ENCODE measurements at regions not wholly inside any gene's neighbourhood (a gene's known extent, or its start where the extent isn't known, plus 50 kb on each side); places are given as distances from the start of the nearest gene placed in this dataset.
"Not testable (repeated sequence)": the region's sequence is repeated elsewhere in the genome, so short reads cannot be mapped to it uniquely, and the experiment has no call there.

GRCh38 chr10:31679936-31680335 is 248.7 kb downstream of the ARHGAP12 start:
- no peak for DNase-seq

GRCh38 chr10:31678575-31679516 is 249.8 kb downstream of the ARHGAP12 start:
- no peak for DNase-seq

GRCh38 chr10:31678139-31678536 is 250.5 kb downstream of the ARHGAP12 start:
- DNase-seq = no peak

- DNase-seq = no peak
These were observed 251.2 kb downstream of the ARHGAP12 start for GRCh38 chr10:31677195-31678138.

GRCh38 chr10:31675726-31676125 is 252.9 kb downstream of the ARHGAP12 start:
- DNase-seq = no peak

GRCh38 chr10:31669357-31669756 is 259.3 kb downstream of the ARHGAP12 start:
- no peak for DNase-seq

GRCh38 chr10:31668326-31668725 is 260.3 kb downstream of the ARHGAP12 start:
- no peak for DNase-seq

- not testable (repeated sequence) for DNase-seq
These were observed 262.8 kb downstream of the ARHGAP12 start for GRCh38 chr10:31665764-31666279.

- DNase-seq = no peak
These were observed 263.8 kb downstream of the ARHGAP12 start for GRCh38 chr10:31664803-31665202.

GRCh38 chr10:31664071-31664470 is 264.6 kb downstream of the ARHGAP12 start:
- DNase-seq = not testable (repeated sequence)

- no peak for DNase-seq
These were observed 268.3 kb downstream of the ARHGAP12 start for GRCh38 chr10:31660300-31660699.

GRCh38 chr10:31659665-31660064 is 269.0 kb downstream of the ARHGAP12 start:
- no peak for DNase-seq

- DNase-seq = no peak
These were observed 271.2 kb downstream of the ARHGAP12 start for GRCh38 chr10:31657434-31657872.

- DNase-seq = peak; percentile 26
These were observed 271.7 kb downstream of the ARHGAP12 start for GRCh38 chr10:31656851-31657433.

GRCh38 chr10:31652038-31652437 is 276.6 kb downstream of the ARHGAP12 start:
- DNase-seq = no peak

GRCh38 chr10:31650010-31650409 is 278.6 kb downstream of the ARHGAP12 start:
- peak; percentile 90 for DNase-seq

GRCh38 chr10:31648966-31649365 is 279.7 kb downstream of the ARHGAP12 start:
- DNase-seq = peak; percentile 22

GRCh38 chr10:31647861-31648260 is 280.8 kb downstream of the ARHGAP12 start:
- no peak for DNase-seq

- DNase-seq = no peak
These were observed 282.1 kb downstream of the ARHGAP12 start for GRCh38 chr10:31646519-31646918.

- peak; percentile 26 for DNase-seq
These were observed 282.8 kb downstream of the ARHGAP12 start for GRCh38 chr10:31645786-31646185.

- DNase-seq = peak; percentile 13
These were observed 283.5 kb downstream of the ARHGAP12 start for GRCh38 chr10:31644931-31645633.

- DNase-seq = peak; percentile 13
These were observed 286.4 kb downstream of the ARHGAP12 start for GRCh38 chr10:31642281-31642680.

Data from EL (cell line).